Fibroblast of mammary gland (primary cell): ENCODE measurements at regions not wholly inside any gene's neighbourhood (a gene's known extent, or its start where the extent isn't known, plus 50 kb on each side); places are given as distances from the start of the nearest gene placed in this dataset.

Experiments used
- DNase-seq: peaks from one replicate; pipeline ENCODE4 v3.0.0-alpha.2; 2010; ENCODE audit warnings: low read depth
- H3K4me3 ChIP-seq: 2 replicates; pipeline ENCODE4 v1.5.1; 2011; ENCODE audit warnings: low read depth, mild to moderate bottlenecking, low read length, moderate library complexity; ENCODE audit not compliant: control insufficient read depth
- TF ChIP-seq, protein P1 (sequence below): conservative IDR thresholded peaks from 2 replicates; pipeline ENCODE4 v1.5.1; 2011; ENCODE audit warnings: low read depth, low read length, inconsistent platforms; ENCODE audit not compliant: control insufficient read depth, insufficient read depth

GRCh38 chr3:146664403-146664802 is 59.3 kb upstream of the PLSCR5 start:
- TF ChIP-seq, protein P1, sequence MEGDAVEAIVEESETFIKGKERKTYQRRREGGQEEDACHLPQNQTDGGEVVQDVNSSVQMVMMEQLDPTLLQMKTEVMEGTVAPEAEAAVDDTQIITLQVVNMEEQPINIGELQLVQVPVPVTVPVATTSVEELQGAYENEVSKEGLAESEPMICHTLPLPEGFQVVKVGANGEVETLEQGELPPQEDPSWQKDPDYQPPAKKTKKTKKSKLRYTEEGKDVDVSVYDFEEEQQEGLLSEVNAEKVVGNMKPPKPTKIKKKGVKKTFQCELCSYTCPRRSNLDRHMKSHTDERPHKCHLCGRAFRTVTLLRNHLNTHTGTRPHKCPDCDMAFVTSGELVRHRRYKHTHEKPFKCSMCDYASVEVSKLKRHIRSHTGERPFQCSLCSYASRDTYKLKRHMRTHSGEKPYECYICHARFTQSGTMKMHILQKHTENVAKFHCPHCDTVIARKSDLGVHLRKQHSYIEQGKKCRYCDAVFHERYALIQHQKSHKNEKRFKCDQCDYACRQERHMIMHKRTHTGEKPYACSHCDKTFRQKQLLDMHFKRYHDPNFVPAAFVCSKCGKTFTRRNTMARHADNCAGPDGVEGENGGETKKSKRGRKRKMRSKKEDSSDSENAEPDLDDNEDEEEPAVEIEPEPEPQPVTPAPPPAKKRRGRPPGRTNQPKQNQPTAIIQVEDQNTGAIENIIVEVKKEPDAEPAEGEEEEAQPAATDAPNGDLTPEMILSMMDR = no peak
- DNase-seq = no peak
- H3K4me3 ChIP-seq = no peak overlapping the region

- H3K4me3 ChIP-seq = no peak overlapping the region
- TF ChIP-seq, protein P1 = no peak
- no peak for DNase-seq
Measured at GRCh38 chr3:146658841-146659240, 53.7 kb upstream of the PLSCR5 start.

DNA sequence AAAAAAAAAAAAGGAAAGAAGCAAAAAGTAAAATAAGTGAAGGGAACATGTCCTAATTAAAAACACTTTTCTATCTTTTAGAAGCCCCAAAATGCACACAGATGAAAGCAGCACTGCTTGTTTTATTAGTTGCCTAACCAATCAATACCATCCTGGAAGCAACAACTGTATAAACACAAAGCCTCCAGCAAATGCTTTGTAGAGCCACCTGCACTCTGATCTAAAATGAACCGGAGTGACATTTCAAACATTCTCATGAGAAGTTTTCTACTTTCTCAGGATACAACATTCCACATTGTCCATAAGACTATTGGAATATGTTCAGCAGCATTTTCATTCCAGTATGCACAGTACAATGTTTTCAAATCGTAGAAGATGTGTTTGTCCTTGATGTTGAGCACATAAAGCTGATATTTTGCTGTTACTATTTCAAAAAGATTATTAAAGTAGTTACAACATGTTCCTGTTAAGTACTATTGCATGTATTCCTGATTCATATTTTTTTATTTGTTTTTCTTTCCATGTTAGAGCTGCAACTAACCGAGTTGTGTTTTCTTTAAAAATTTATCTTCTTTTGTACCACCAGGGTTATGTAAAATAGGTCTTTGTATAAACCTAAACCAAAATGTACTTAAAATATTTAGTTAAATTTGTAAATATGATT is 50.3 kb upstream of the PLSCR5 start:
- TF ChIP-seq, protein P1 = no peak
- no peak for DNase-seq
- H3K4me3 ChIP-seq = no peak overlapping the region
